ENCODE measurements at regions not wholly inside any gene's neighbourhood (a gene's known extent, or its start where the extent isn't known, plus 50 kb on each side); places are given as distances from the start of the nearest gene placed in this dataset.

GRCh38 chr13:57511603-57512002, 119.9 kb upstream of the PCDH17 start:
- POLR2A ChIA-PET (ENCODE audit: unreplicated experiment): no interaction called here

GRCh38 chr13:57527114-57527735, 104.3 kb upstream of the PCDH17 start:
- no peaks in the 10 kb centered on the region for H3K9me3 ChIP-seq (ENCODE audit: low read length)
- intact Hi-C loops (cut with micrococcal nuclease): no loop called here
- no peaks in the 10 kb centered on the region for H3K36me3 ChIP-seq (ENCODE audit: low read depth, low read length)
- no peak overlapping the region for H3K4me2 ChIP-seq (ENCODE audit: low read length)
- H3K4me3 ChIP-seq (ENCODE audit: low read length): no peak overlapping the region
- H3F3A ChIP-seq (ENCODE audit: low read length, unreplicated experiment): no peaks in the 10 kb centered on the region
- no peak for DNase-seq
- no peaks in the 10 kb centered on the region for H3K79me2 ChIP-seq (ENCODE audit: low read length)
- ChIA-PET CTCF (no interaction called here), POLR2A (ENCODE audit: unreplicated experiment) (no interaction called here)
- no peak overlapping the region for H3K9ac ChIP-seq (ENCODE audit: low read length)
- ATAC-seq: no peak
- BruUV-seq (replicated peaks): no TSS peak
- H3K27ac ChIP-seq (ENCODE audit: low read length): no peak overlapping the region
- TF ChIP-seq EZH2 (IDR thresholded peaks at IDR 0.05; ENCODE audit: low read length, unreplicated experiment) (no peak), CTCF (conservative IDR thresholded peaks at IDR 0.05; ENCODE audit: low read depth, low read length) (no peak), EZH2phosphoT487 (IDR thresholded peaks at IDR 0.05; ENCODE audit: borderline replicate concordance, low read length) (no peak)
- H3K9me2 ChIP-seq (replicated peaks; ENCODE audit: low read length): no peaks in the 10 kb centered on the region
- H2AFZ ChIP-seq (ENCODE audit: low read length): no peak overlapping the region
- no peaks in the 10 kb centered on the region for H3K27me3 ChIP-seq (ENCODE audit: low read length)
- no peaks in the 10 kb centered on the region for H4K20me1 ChIP-seq (ENCODE audit: low read length)
- H3K4me1 ChIP-seq (ENCODE audit: insufficient read depth, low read length): no peaks in the 10 kb centered on the region

More at GRCh38 chr13:57511603-57512002, 119.9 kb upstream of the PCDH17 start:
- Histone ChIP-seq H3K4me3 (ENCODE audit: low read length) (no peak overlapping the region), H3K79me2 (ENCODE audit: low read length) (no peaks in the 10 kb centered on the region), H3K27me3 (ENCODE audit: low read length) (no peaks in the 10 kb centered on the region), H2AFZ (ENCODE audit: low read length) (no peak overlapping the region), H3K4me2 (ENCODE audit: low read length) (no peak overlapping the region), H4K20me1 (ENCODE audit: low read length) (no peaks in the 10 kb centered on the region), H3K4me1 (ENCODE audit: insufficient read depth, low read length) (no peaks in the 10 kb centered on the region), H3K9me2 (replicated peaks; ENCODE audit: low read length) (no peaks in the 10 kb centered on the region), H3F3A (ENCODE audit: low read length, unreplicated experiment) (no peaks in the 10 kb centered on the region), H3K9ac (ENCODE audit: low read length) (no peak overlapping the region), H3K27ac (ENCODE audit: low read length) (no peak overlapping the region), H3K9me3 (ENCODE audit: low read length) (no peaks in the 10 kb centered on the region), H3K36me3 (ENCODE audit: low read depth, low read length) (no peaks in the 10 kb centered on the region)
- ATAC-seq (no peak), DNase-seq (no peak)
- TF ChIP-seq CTCF (conservative IDR thresholded peaks at IDR 0.05; ENCODE audit: low read depth, low read length) (no peak), EZH2 (IDR thresholded peaks at IDR 0.05; ENCODE audit: low read length, unreplicated experiment) (no peak), EZH2phosphoT487 (IDR thresholded peaks at IDR 0.05; ENCODE audit: borderline replicate concordance, low read length) (no peak)
- BruUV-seq (replicated peaks): no TSS peak
- intact Hi-C loops (cut with micrococcal nuclease): no loop called here
- CTCF ChIA-PET: no interaction called here

DNA sequence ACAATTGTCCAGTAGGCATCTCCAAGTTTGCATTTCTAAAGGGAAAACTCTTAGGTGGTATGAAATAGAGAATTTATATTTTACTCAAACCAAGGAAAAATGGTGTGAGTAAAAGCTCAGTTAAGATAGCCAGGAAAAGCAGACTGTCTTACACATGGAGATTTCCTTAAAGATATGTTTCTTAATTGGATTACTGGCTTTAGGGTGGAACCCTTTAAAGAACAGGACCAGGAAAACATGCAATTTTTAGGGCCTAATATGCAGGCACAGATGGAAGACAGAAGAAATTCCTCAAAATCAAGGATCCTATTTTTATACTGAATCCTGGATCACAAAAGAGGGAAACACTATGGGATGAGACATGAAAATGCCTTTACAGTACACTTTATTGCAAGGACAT, 100.3 kb upstream of the PCDH17 start:
- Histone ChIP-seq H3K4me2 (ENCODE audit: low read length) (no peak overlapping the region), H3F3A (ENCODE audit: low read length, unreplicated experiment) (no peaks in the 10 kb centered on the region), H3K27ac (ENCODE audit: low read length) (no peak overlapping the region), H3K36me3 (ENCODE audit: low read depth, low read length) (no peaks in the 10 kb centered on the region), H3K9me2 (replicated peaks; ENCODE audit: low read length) (no peaks in the 10 kb centered on the region), H3K4me3 (ENCODE audit: low read length) (no peak overlapping the region), H3K27me3 (ENCODE audit: low read length) (no peaks in the 10 kb centered on the region), H3K79me2 (ENCODE audit: low read length) (no peaks in the 10 kb centered on the region), H3K9ac (ENCODE audit: low read length) (no peak overlapping the region), H4K20me1 (ENCODE audit: low read length) (no peaks in the 10 kb centered on the region), H2AFZ (ENCODE audit: low read length) (no peak overlapping the region), H3K9me3 (ENCODE audit: low read length) (no peaks in the 10 kb centered on the region), H3K4me1 (ENCODE audit: insufficient read depth, low read length) (no peaks in the 10 kb centered on the region)
- ChIA-PET CTCF (no interaction called here), POLR2A (ENCODE audit: unreplicated experiment) (no interaction called here)
- TF ChIP-seq CTCF (conservative IDR thresholded peaks at IDR 0.05; ENCODE audit: low read depth, low read length) (no peak), EZH2phosphoT487 (IDR thresholded peaks at IDR 0.05; ENCODE audit: borderline replicate concordance, low read length) (no peak), EZH2 (IDR thresholded peaks at IDR 0.05; ENCODE audit: low read length, unreplicated experiment) (no peak)
- no TSS peak for BruUV-seq (replicated peaks)
- intact Hi-C loops (cut with micrococcal nuclease): no loop called here
- no peak for DNase-seq
- no peak for ATAC-seq
